Neuronal stem cell (in vitro differentiated cells): ENCODE measurements at regions not wholly inside any gene's neighbourhood (a gene's known extent, or its start where the extent isn't known, plus 50 kb on each side); places are given as distances from the start of the nearest gene placed in this dataset.
"Not testable (repeated sequence)": the region's sequence is repeated elsewhere in the genome, so short reads cannot be mapped to it uniquely, and the experiment has no call there.

Source experiments
- DNase-seq: peaks from one replicate; pipeline ENCODE4 v3.0.0-alpha.2; 2013; ENCODE audit warnings: low spot score
- H2AFZ ChIP-seq: one replicate; pipeline ENCODE4 v1.6.1; 2013; ENCODE audit warnings: mild to moderate bottlenecking, low read length, inconsistent platforms
- H2AK5ac ChIP-seq: 2 replicates; pipeline ENCODE4 v1.6.1; 2013; ENCODE audit warnings: low read depth, mild to moderate bottlenecking, inconsistent platforms, low read length, moderate library complexity, mixed read lengths
- H2BK120ac ChIP-seq: 2 replicates; pipeline ENCODE4 v1.6.1; 2013; ENCODE audit warnings: low read depth, mild to moderate bottlenecking, inconsistent platforms, low read length, moderate library complexity, mixed read lengths
- H2BK12ac ChIP-seq: one replicate; pipeline ENCODE4 v1.6.1; 2013; ENCODE audit warnings: low read length, inconsistent platforms
- H2BK15ac ChIP-seq: 2 replicates; pipeline ENCODE4 v1.6.1; 2013; ENCODE audit warnings: mild to moderate bottlenecking, low read length, inconsistent platforms, mixed read lengths
- H2BK5ac ChIP-seq: one replicate; pipeline ENCODE4 v1.6.1; 2013; ENCODE audit warnings: inconsistent platforms, mild to moderate bottlenecking, low read length, moderate library complexity
- H3K14ac ChIP-seq: one replicate; pipeline ENCODE4 v1.6.1; 2013; ENCODE audit warnings: low read length, inconsistent platforms
- H3K18ac ChIP-seq: 2 replicates; pipeline ENCODE4 v1.6.1; 2013; ENCODE audit warnings: low read length, inconsistent platforms
- H3K23ac ChIP-seq: 2 replicates; pipeline ENCODE4 v1.6.1; 2013; ENCODE audit warnings: low read depth, mild to moderate bottlenecking, mixed read lengths, low read length, inconsistent platforms; ENCODE audit not compliant: poor library complexity
- H3K27ac ChIP-seq: replicated peaks from 3 replicates; pipeline ENCODE4 v1.5.1; 2013; ENCODE audit warnings: low read length, inconsistent platforms
- H3K27me3 ChIP-seq, 3 experiments: 2 replicates each; pipeline ENCODE4 v1.6.1; 2013; ENCODE audit warnings: low read length in 3 of 3, mild to moderate bottlenecking in 2 of 3, inconsistent platforms in 1 of 3, low read depth in 1 of 3, mixed read lengths in 1 of 3, moderate library complexity in 1 of 3; ENCODE audit not compliant: control insufficient read depth in 3 of 3, insufficient read depth in 3 of 3
- H3K36me3 ChIP-seq, 2 donors: replicated peaks in 1 of 2; 2 replicates each; pipeline ENCODE4 v1.6.1; 2013; ENCODE audit warnings: low read length in 2 of 2; ENCODE audit not compliant: control insufficient read depth in 2 of 2, insufficient read depth in 2 of 2
- H3K4ac ChIP-seq: 2 replicates; pipeline ENCODE4 v1.6.1; 2013; ENCODE audit warnings: inconsistent platforms, mild to moderate bottlenecking, low read length, moderate library complexity
- H3K4me1 ChIP-seq, 2 donors: 1 replicate in 1 of 2; 2 replicates in 1 of 2; pipeline ENCODE4 v1.6.1; 2013; ENCODE audit warnings: low read length in 2 of 2, low read depth in 1 of 2; ENCODE audit not compliant: control insufficient read depth in 2 of 2, insufficient read depth in 1 of 2
- H3K4me2 ChIP-seq: one replicate; pipeline ENCODE4 v1.6.1; 2013; ENCODE audit warnings: mild to moderate bottlenecking, low read length, inconsistent platforms; ENCODE audit not compliant: insufficient read depth, poor library complexity, severe bottlenecking
- H3K4me3 ChIP-seq, 2 donors: 2 replicates each; pipeline ENCODE4 v1.5.1; 2013; ENCODE audit warnings: low read length in 2 of 2, mild to moderate bottlenecking in 2 of 2, inconsistent platforms in 1 of 2, moderate library complexity in 1 of 2
- H3K79me1 ChIP-seq: one replicate; pipeline ENCODE4 v1.6.1; 2013; ENCODE audit warnings: low read depth, mild to moderate bottlenecking, inconsistent platforms, low read length, moderate library complexity
- H3K9ac ChIP-seq: one replicate; pipeline ENCODE4 v1.6.1; 2013; ENCODE audit warnings: mild to moderate bottlenecking, low read depth, low read length, inconsistent platforms; ENCODE audit not compliant: poor library complexity
- H3K9me3 ChIP-seq, 2 donors: replicated peaks in 1 of 2; 2 replicates each; pipeline versions ENCODE3 to v1.6.1; 2013; ENCODE audit warnings: low read length in 2 of 2, mild to moderate bottlenecking in 2 of 2, inconsistent platforms in 1 of 2, low read depth in 1 of 2, mixed read lengths in 1 of 2, moderate library complexity in 1 of 2; ENCODE audit not compliant: control insufficient read depth in 2 of 2, insufficient read depth in 1 of 2
- H4K8ac ChIP-seq: one replicate; pipeline ENCODE4 v1.6.1; 2013; ENCODE audit warnings: low read depth, mild to moderate bottlenecking, inconsistent platforms, low read length, moderate library complexity
- H4K91ac ChIP-seq: one replicate; pipeline ENCODE4 v1.6.1; 2013; ENCODE audit warnings: low read length, low read depth, mild to moderate bottlenecking, inconsistent platforms; ENCODE audit not compliant: poor library complexity
- WGBS, 2 donors: extraction: QIAGEN DNeasy Blood & Tissue Kit; methylation state at CpG; one replicate each; pipeline ENCODE4 v1.1.7; 2013; ENCODE audit warnings: missing lambda C conversion rate in 2 of 2, mixed read lengths in 1 of 2; ENCODE audit not compliant: insufficient read length in 2 of 2, insufficient replicate concordance in 1 of 2; ENCODE audit errors: extremely low coverage in 2 of 2; 5-methylcytosine and 5-hydroxymethylcytosine counted together

- no peak overlapping the region for H2AFZ ChIP-seq
- H2BK5ac ChIP-seq = no peak overlapping the region
- no peak overlapping the region for H4K8ac ChIP-seq
- H3K79me1 ChIP-seq = no peaks in the 10 kb centered on the region
- no peak overlapping the region for H3K4ac ChIP-seq
- H3K27me3 ChIP-seq = no peaks in the 10 kb centered on the region
- H3K18ac ChIP-seq = no peak overlapping the region
- WGBS, 2 donors = no CpG with 5 or more reads among the region's 1 CpG
- no peak overlapping the region for H2BK12ac ChIP-seq
- no peak overlapping the region for H3K4me3 ChIP-seq
- H3K9ac ChIP-seq = no peak overlapping the region
- no peak overlapping the region for H2BK15ac ChIP-seq
- H2BK120ac ChIP-seq = no peak overlapping the region
- H3K4me1 ChIP-seq = no peaks in the 10 kb centered on the region
- no peak overlapping the region for H3K23ac ChIP-seq
- H2AK5ac ChIP-seq = no peak overlapping the region
- no peak for DNase-seq
- no peak overlapping the region for H3K4me2 ChIP-seq
- H3K14ac ChIP-seq = no peak overlapping the region
- no peak overlapping the region for H3K27ac ChIP-seq
- H3K9me3 ChIP-seq = no peaks in the 10 kb centered on the region
- H3K36me3 ChIP-seq = no peaks in the 10 kb centered on the region
- no peak overlapping the region for H4K91ac ChIP-seq
Measured at GRCh38 chr6:84943905-84944304, 179.5 kb upstream of the TBX18 start.

- not testable (repeated sequence) for H4K91ac ChIP-seq, H3K36me3 ChIP-seq, H2BK15ac ChIP-seq, H3K14ac ChIP-seq, H2BK120ac ChIP-seq, H2AFZ ChIP-seq, H2BK5ac ChIP-seq, H3K9ac ChIP-seq, H3K4me3 ChIP-seq, H3K9me3 ChIP-seq, DNase-seq, H2BK12ac ChIP-seq, H4K8ac ChIP-seq, H3K18ac ChIP-seq, H3K27ac ChIP-seq, H3K23ac ChIP-seq, H3K4ac ChIP-seq, H2AK5ac ChIP-seq, H3K79me1 ChIP-seq, H3K4me2 ChIP-seq, H3K4me1 ChIP-seq, H3K27me3 ChIP-seq
Measured at GRCh38 chr6:84941609-84942008, 177.2 kb upstream of the TBX18 start.

GRCh38 chr6:84929212-84929611 is 164.8 kb upstream of the TBX18 start:
- Histone ChIP-seq H2BK12ac (no peak overlapping the region), H3K36me3 (no peaks in the 10 kb centered on the region), H2BK120ac (no peak overlapping the region), H2AK5ac (no peak overlapping the region), H2BK15ac (no peak overlapping the region), H3K18ac (no peak overlapping the region), H4K91ac (no peak overlapping the region), H3K9me3 (no peaks in the 10 kb centered on the region), H3K4me3 (no peak overlapping the region), H2BK5ac (no peak overlapping the region), H3K4me2 (no peak overlapping the region), H3K27ac (no peak overlapping the region), H3K14ac (no peak overlapping the region), H2AFZ (no peak overlapping the region), H3K9ac (no peak overlapping the region), H3K4ac (no peak overlapping the region), H3K4me1 (no peaks in the 10 kb centered on the region), H4K8ac (no peak overlapping the region), H3K23ac (no peak overlapping the region), H3K27me3 (no peaks in the 10 kb centered on the region), H3K79me1 (no peaks in the 10 kb centered on the region)
- no CpG with 5 or more reads among the region's 1 CpG for WGBS, 2 donors
- DNase-seq = no peak

GRCh38 chr6:84927551-84927950 is 163.2 kb upstream of the TBX18 start:
- H3K18ac ChIP-seq = no peak overlapping the region
- DNase-seq = no peak
- H3K4me3 ChIP-seq = no peak overlapping the region
- no peak overlapping the region for H4K91ac ChIP-seq
- no peak overlapping the region for H3K4me2 ChIP-seq
- no peak overlapping the region for H3K4ac ChIP-seq
- H4K8ac ChIP-seq = no peak overlapping the region
- no peaks in the 10 kb centered on the region for H3K4me1 ChIP-seq
- no peak overlapping the region for H3K27ac ChIP-seq
- H2BK5ac ChIP-seq = no peak overlapping the region
- H3K79me1 ChIP-seq = no peaks in the 10 kb centered on the region
- no peak overlapping the region for H2BK15ac ChIP-seq
- H2AK5ac ChIP-seq = no peak overlapping the region
- no peak overlapping the region for H3K14ac ChIP-seq
- H2BK120ac ChIP-seq = no peak overlapping the region
- H3K9me3 ChIP-seq = no peaks in the 10 kb centered on the region
- H3K23ac ChIP-seq = no peak overlapping the region
- H2BK12ac ChIP-seq = no peak overlapping the region
- no peak overlapping the region for H3K9ac ChIP-seq
- no peaks in the 10 kb centered on the region for H3K27me3 ChIP-seq
- H2AFZ ChIP-seq = no peak overlapping the region
- no peaks in the 10 kb centered on the region for H3K36me3 ChIP-seq
